ENCODE measurements at regions not wholly inside any gene's neighbourhood (a gene's known extent, or its start where the extent isn't known, plus 50 kb on each side); places are given as distances from the start of the nearest gene placed in this dataset.

- TF ChIP-seq EZH2 (IDR thresholded peaks at IDR 0.05; ENCODE audit: insufficient read depth, low read length), result no peak
- TF ChIP-seq, protein P1, sequence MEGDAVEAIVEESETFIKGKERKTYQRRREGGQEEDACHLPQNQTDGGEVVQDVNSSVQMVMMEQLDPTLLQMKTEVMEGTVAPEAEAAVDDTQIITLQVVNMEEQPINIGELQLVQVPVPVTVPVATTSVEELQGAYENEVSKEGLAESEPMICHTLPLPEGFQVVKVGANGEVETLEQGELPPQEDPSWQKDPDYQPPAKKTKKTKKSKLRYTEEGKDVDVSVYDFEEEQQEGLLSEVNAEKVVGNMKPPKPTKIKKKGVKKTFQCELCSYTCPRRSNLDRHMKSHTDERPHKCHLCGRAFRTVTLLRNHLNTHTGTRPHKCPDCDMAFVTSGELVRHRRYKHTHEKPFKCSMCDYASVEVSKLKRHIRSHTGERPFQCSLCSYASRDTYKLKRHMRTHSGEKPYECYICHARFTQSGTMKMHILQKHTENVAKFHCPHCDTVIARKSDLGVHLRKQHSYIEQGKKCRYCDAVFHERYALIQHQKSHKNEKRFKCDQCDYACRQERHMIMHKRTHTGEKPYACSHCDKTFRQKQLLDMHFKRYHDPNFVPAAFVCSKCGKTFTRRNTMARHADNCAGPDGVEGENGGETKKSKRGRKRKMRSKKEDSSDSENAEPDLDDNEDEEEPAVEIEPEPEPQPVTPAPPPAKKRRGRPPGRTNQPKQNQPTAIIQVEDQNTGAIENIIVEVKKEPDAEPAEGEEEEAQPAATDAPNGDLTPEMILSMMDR (IDR thresholded peaks at IDR 0.05; ENCODE audit: insufficient read depth, low read depth, low read length), result no peak
Observed at GRCh38 chr12:90000721-90001120, 292.1 kb upstream of the ATP2B1 start.
